NCI-H1048 (cell line): ENCODE measurements at regions not wholly inside any gene's neighbourhood (a gene's known extent, or its start where the extent isn't known, plus 50 kb on each side); places are given as distances from the start of the nearest gene placed in this dataset.

Experiments used
- DNase-seq: peaks from one replicate; lab custom pipeline; 2025; lab: John Stamatoyannopoulos, UW

- no peak for DNase-seq
Measured at GRCh38 chr12:107443320-107444090, 242.1 kb upstream of the PWP1 start.

DNA sequence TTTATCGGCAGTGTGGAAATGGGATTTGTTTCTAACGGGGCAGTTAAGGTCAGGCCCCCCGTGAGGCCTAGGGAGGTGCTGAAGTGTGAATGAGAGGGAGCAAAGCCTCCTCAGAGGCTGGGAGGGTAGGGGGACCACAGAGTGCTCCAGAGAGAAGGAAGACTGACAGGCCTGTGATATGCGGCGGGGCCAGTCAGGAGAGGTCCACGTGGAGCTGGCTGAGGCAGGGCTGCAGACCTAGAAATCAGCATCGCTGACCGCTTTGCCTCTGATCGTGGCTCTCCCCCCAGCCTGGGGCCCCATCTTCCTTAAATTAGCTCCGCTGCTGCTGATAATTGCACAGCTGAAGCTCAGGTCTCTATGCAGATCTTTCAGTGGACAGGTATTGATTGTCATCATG is 240.8 kb upstream of the PWP1 start:
- DNase-seq: no peak

DNA sequence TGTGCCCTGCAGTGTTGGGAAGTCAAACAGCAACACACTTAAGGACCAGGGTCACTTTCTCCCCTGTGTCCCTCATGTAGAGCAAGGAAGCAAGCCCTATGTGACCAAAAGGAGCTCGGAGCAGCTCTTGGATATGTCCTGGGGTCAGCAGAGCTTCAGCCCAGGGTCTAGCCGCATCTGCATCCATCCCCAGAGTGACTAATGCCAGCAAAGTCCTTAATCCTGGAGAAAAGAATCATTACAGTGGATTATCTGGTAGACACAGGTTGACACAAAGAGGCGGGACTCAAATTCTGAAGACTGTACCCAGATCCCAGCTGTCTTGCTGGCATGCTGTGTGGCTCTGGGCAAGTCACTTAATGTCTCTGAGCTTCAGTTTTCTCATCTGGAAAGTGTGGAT is 239.1 kb upstream of the PWP1 start:
- no peak for DNase-seq

DNA sequence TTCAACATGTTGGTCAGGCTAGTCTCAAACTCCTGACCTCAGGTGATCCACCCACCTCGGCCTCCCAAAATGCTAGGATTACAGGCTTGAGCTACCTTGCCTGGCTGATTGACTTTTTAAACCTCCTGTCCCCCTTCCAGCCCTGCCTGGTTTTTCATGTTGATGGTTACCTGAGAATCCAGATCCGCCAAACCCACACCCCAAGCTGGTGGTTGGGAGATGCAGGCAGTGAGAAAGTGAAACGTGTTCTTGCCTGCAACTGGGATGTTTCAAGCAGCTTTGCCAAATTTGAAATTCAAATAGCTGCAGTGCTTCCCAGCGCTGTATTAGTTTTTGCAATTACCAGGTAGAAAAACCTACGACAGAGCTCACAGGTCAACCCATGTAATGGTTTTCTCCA is 238.3 kb upstream of the PWP1 start:
- no peak for DNase-seq

DNA sequence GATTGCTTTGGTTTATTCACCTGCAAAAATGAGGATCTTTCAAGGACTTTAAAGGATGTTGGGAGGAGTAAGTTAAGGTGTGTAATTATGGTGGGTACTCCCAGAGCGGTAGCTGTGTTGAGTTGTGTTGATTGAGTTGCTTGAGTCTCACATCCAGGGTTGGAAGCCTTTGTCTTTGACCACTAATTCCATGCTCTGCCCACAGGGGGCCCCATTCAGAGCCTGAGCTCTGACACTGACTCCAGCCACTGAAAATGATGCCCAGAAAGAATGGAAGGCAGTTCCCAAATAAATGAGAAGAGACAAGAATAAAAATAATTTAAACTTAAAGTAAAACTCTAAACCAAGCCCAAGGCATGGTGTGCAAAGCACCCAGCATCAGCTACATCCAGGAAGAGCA is 237.4 kb upstream of the PWP1 start:
- DNase-seq: no peak

DNA sequence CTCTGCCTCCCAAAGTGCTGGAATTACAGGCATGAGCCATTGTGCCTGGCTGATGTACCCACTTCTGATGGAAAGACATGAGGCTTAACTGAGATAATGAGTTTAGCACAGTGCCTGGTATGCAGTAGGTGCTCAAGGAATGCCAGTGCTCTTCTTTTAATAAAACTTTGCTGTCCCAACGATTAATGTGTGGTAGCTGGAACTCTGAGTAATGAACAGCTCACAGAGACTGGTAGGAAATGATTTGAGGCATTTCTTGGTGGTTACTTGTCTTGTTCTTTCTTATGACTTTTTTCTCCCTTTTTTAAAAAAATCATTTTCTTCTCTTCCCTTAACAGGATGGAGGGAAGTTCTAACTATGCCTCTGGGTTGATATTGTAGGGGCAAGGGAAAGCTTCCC is 235.7 kb upstream of the PWP1 start:
- no peak for DNase-seq

- DNase-seq: no peak
Measured at GRCh38 chr12:107450541-107450940, 235.1 kb upstream of the PWP1 start.

GRCh38 chr12:107451246-107451645 is 234.4 kb upstream of the PWP1 start:
- DNase-seq: no peak

DNA sequence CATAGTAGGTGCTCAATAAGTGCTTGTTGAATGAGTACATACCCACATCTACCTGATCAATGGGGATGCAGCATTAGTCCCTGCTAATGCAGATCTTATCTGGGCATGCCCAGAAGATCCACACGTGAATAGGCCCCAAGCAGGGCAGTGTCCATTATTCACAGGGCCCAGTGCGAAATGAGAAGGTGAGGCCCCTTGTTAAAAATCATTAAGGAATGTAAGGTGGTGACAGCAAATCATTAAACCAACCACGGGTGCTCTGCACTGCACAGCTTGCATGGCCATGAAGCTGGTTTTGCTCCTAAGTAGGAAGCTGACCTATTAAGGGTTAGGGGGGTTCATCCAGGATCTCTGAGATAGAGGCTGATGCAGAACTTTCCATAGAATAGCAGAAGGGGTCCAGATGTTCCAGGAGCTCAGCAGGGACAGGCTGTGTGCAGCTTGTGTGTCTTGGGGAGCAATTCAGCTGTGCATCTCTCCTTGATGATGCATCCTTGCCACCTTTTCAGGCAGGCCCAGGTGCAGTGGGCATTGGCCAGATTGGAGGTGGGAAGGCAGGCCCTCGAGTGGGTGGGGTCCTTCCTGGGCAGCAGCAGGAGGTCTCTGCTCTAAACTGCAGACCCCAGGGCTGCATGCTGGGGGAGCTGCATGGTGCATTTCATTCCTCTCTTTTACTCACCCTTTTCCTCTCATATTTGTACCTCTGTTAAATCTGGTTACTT is 231.3 kb upstream of the PWP1 start:
- no peak for DNase-seq

DNA sequence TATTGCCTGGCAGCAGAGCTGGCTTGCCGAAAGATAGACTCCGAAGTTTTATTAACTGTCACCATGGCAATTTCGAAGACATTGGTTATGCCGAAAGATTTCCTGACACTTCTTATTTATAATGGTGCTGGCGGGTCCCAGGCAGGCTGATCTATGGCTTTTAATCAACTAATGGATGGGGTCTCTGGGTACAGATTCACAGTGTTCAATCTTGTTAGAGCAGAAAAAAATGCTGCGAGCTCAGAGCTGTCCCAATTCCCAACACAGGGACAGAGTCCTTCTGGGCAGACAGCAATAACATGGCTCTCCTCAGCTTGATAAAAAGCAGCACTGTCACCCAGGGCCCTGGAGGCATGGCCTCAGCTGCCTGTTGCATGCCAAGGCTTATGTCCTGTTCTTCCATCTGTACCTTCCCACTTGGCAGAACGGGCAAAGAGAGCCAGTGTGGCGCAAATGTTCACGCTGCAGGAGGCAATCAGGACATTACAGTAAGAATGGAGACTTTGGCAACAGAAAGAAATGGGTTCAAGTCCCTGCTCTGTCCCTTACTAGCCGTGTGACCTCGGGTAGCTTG is 228.2 kb upstream of the PWP1 start:
- no peak for DNase-seq

DNA sequence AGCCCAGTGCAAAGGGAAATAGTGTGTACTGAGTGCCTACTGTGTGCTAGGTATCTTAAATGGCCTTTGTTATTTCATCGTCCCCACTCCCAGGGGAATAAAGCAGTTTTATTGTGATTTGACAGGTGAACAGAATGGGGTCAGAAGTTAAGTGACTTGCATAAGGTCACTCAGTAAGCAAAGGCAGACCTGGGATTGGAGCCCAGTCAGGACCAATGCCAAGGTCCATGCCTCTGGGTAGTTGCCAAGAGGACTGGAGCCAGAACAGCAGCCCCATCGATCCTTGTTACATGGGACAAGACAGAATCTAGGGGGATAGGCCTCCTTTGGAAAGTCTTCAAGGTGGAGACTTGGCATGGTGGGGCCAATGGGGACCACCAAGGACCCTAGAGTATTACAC is 227.4 kb upstream of the PWP1 start:
- DNase-seq: no peak

- DNase-seq: no peak
Measured at GRCh38 chr12:107458990-107459389, 226.6 kb upstream of the PWP1 start.

DNA sequence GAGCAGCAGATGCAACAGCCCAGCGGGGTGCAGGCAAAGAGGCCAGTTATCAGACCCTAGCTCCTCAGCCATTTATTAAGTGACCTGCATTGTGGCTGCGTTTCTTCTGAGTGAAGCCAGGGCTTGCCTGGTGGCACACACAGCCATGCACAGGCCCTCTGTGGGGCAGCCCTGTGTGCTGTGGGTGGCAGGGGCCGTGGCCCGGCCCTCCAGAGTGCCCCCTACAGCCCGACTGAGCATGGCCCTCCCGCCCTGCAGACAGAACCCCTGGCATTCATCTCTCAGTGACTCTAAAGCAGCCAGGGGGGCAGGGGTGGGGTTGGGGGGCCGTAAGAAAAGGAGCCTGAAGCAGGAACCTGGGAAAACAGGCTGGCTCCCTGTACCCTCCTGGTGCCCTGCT is 226.0 kb upstream of the PWP1 start:
- DNase-seq: no peak

- no peak for DNase-seq
Measured at GRCh38 chr12:107461222-107461975, 224.2 kb upstream of the PWP1 start.

DNA sequence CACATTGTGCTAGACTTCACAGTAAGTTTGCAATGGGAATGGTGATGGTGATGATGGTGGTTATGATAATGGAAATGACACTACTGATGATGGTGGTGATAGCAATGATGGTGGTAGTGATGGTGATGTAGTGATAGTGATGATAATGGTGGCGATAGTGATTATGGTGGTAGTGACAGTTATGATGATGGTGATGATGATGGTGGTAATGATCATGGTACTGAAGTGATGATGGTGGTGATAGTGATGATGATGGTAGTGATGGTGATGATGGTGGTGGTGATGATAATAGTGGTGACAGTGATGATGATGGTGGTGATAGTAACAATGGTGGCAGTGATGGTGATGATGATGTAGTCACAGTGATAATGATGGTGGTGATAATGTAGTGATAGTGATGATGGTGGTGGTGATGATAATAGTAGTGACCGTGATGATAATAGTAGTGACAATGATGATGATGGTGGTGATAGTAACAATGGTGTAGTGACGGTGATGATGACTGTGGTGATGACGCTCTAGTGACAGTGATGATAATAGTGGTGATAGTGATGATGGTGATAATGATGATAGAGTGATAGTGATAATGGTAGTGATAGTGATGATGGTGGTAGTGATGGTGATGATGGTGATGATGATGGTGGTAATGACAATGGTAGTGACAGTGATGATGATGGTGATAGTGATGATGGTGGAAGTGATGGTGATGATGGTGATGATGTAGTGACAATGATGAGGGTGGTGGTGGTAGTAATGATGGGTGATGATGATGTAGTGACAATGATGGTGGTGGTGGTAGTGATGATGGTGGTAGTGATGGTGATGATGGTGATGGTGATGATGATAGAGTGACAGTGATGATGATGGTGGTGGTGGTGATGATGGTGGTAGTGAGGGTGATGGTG is 222.9 kb upstream of the PWP1 start:
- DNase-seq: no peak

GRCh38 chr12:107464644-107465043 is 221.0 kb upstream of the PWP1 start:
- no peak for DNase-seq

DNA sequence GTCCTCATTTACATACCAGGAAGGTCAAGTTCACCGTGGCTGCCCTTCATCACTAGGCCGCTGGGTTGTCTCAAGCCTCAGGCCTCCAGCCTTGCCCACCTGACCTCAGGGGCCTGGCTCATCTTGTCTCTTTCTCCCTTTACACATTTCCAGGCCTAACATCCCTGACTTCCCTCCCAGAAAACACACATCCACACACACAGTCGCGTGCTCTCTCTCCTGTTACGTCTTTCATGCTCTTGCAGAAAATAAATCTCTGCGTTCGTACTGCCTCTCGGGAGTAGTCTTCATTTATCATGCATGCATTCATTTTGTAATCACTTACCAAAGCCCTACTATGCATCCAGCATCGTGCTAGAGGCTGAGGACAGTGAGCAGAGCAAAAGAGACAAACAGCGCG is 220.0 kb upstream of the PWP1 start:
- DNase-seq: no peak

DNA sequence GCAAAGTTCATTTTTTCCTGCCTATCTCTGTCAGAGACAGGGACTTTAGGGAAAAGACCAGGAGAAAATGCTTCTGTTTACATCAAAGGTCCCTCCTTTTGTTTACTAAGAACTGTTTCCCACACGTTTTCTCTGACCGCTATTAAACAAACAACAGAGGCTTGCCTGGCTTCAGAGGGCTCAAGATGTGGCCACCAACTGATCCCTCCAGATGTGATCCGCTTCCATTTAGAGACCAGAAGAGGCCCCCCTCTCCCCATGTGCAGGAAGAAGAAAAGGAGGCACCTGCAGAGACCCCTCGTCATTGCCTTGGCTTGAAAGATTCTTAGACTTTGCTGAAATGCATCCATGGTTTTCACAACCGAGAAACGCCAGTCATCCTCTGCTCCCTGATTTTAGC is 217.9 kb upstream of the PWP1 start:
- no peak for DNase-seq

- DNase-seq: no peak
Measured at GRCh38 chr12:107468182-107468581, 217.4 kb upstream of the PWP1 start.

DNA sequence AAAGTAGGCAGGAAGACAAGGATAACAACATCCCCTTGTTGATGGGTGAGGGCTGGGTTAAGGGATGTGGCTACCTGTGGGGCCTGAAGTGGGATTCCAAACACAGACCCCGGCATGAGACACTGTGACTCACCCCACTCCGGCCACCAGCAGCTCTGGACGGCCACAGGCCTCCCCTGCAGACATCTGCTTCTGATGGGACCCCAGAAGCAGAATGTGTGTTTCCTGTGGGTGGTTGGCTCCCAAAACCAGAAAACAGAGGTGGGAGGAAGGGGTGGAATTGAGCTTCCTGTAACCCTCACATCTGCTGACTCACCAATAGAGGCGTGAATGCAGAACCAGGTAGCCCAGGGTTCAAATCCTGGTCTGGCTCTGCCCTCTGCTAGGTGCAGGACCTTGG is 216.6 kb upstream of the PWP1 start:
- DNase-seq: no peak

GRCh38 chr12:107470645-107471044 is 215.0 kb upstream of the PWP1 start:
- DNase-seq: no peak

- DNase-seq: no peak
Measured at GRCh38 chr12:107472308-107472707, 213.3 kb upstream of the PWP1 start.
